ENCODE measurements at regions not wholly inside any gene's neighbourhood (a gene's known extent, or its start where the extent isn't known, plus 50 kb on each side); places are given as distances from the start of the nearest gene placed in this dataset.
"Not testable (repeated sequence)": the region's sequence is repeated elsewhere in the genome, so short reads cannot be mapped to it uniquely, and the experiment has no call there.

GRCh38 chr12:11987901-11988300 is 82.8 kb upstream of the BCL2L14 start:
- intact Hi-C loops (cut with DNase I; ENCODE audit: low total_unique reads) (no loop called here), in situ Hi-C loops (cut with MboI; ENCODE audit: low pct_ligation_motif_present in 1 of 4, low pct_unique_long_range_greater_than_20kb in 1 of 4, low sequenced_read_pairs in 3 of 4) (no loop called here)
- Histone ChIP-seq H3K9me3 (no peaks in the 10 kb centered on the region), H3K27ac (no peak overlapping the region), H3K4me3 (no peak overlapping the region), H3K27me3 (no peaks in the 10 kb centered on the region), H3K36me3 (no peaks in the 10 kb centered on the region), H3K4me1 (no peaks in the 10 kb centered on the region)
- TF ChIP-seq POLR2AphosphoS5 (IDR thresholded peaks at IDR 0.05) (no peak), POLR2A (IDR thresholded peaks at IDR 0.05) (no peak), EP300 (IDR thresholded peaks at IDR 0.05; ENCODE audit: low read depth) (no peak)
- DNase-seq, result no peak
- WGBS, 2 donors (ENCODE audit: low coverage in 1 of 2), result 86% methylated on average over 4 of the region's 4 CpGs; no CpG with 5 or more reads in 1 of the 2 donors

- intact Hi-C loops (cut with DNase I; ENCODE audit: low total_unique reads) (no loop called here), in situ Hi-C loops (cut with MboI; ENCODE audit: low pct_ligation_motif_present in 1 of 4, low pct_unique_long_range_greater_than_20kb in 1 of 4, low sequenced_read_pairs in 3 of 4) (no loop called here)
- H3K9me3 ChIP-seq, result no peaks in the 10 kb centered on the region
- H3K27me3 ChIP-seq, result no peaks in the 10 kb centered on the region
- H3K4me3 ChIP-seq, result no peak overlapping the region
- 77 to 80% methylated on average over 4 of the region's 4 CpGs for WGBS, 2 donors (ENCODE audit: low coverage in 1 of 2)
- TF ChIP-seq CTCF (IDR thresholded peaks at IDR 0.05), result no peak
- TF ChIP-seq EP300 (IDR thresholded peaks at IDR 0.05; ENCODE audit: low read depth), result no peak
- no peak for TF ChIP-seq POLR2A (IDR thresholded peaks at IDR 0.05)
- TF ChIP-seq POLR2AphosphoS5 (IDR thresholded peaks at IDR 0.05), result no peak
- no peaks in the 10 kb centered on the region for H3K4me1 ChIP-seq
- no peak for DNase-seq
- no peaks in the 10 kb centered on the region for H3K36me3 ChIP-seq
- H3K27ac ChIP-seq, result no peak overlapping the region
Observed at GRCh38 chr12:11991604-11992003, 79.1 kb upstream of the BCL2L14 start.

GRCh38 chr12:11992515-11992914 is 78.2 kb upstream of the BCL2L14 start:
- in situ Hi-C loops (cut with MboI; ENCODE audit: low pct_ligation_motif_present in 1 of 4, low pct_unique_long_range_greater_than_20kb in 1 of 4, low sequenced_read_pairs in 3 of 4) (no loop called here), intact Hi-C loops (cut with DNase I; ENCODE audit: low total_unique reads) (no loop called here)
- no peaks in the 10 kb centered on the region for H3K4me1 ChIP-seq
- TF ChIP-seq POLR2A (IDR thresholded peaks at IDR 0.05) (no peak), CTCF (IDR thresholded peaks at IDR 0.05) (no peak), POLR2AphosphoS5 (IDR thresholded peaks at IDR 0.05) (no peak), EP300 (IDR thresholded peaks at IDR 0.05; ENCODE audit: low read depth) (no peak)
- H3K9me3 ChIP-seq, result no peaks in the 10 kb centered on the region
- no peak for DNase-seq
- H3K27me3 ChIP-seq, result no peaks in the 10 kb centered on the region
- 97 to 100% methylated on average over 2 to 3 of the region's 3 CpGs for WGBS, 2 donors (ENCODE audit: low coverage in 1 of 2)
- H3K27ac ChIP-seq, result no peak overlapping the region
- H3K36me3 ChIP-seq, result no peaks in the 10 kb centered on the region
- no peak overlapping the region for H3K4me3 ChIP-seq

- intact Hi-C loops (cut with DNase I; ENCODE audit: low total_unique reads); H3K27ac ChIP-seq; in situ Hi-C loops (cut with MboI; ENCODE audit: low pct_ligation_motif_present in 1 of 4, low pct_unique_long_range_greater_than_20kb in 1 of 4, low sequenced_read_pairs in 3 of 4); H3K36me3 ChIP-seq; H3K4me1 ChIP-seq; H3K9me3 ChIP-seq; DNase-seq; H3K4me3 ChIP-seq; H3K27me3 ChIP-seq: not testable (repeated sequence)
- 77 to 89% methylated on average over 6 to 7 of the region's 7 CpGs for WGBS, 2 donors (ENCODE audit: low coverage in 1 of 2)
Observed at GRCh38 chr12:11998307-11998943, 72.3 kb upstream of the BCL2L14 start.

GRCh38 chr12:11998944-11999315 is 71.8 kb upstream of the BCL2L14 start:
- Histone ChIP-seq H3K4me1 (no peaks in the 10 kb centered on the region), H3K9me3 (no peaks in the 10 kb centered on the region), H3K27ac (no peak overlapping the region), H3K36me3 (no peaks in the 10 kb centered on the region), H3K4me3 (no peak overlapping the region), H3K27me3 (no peaks in the 10 kb centered on the region)
- in situ Hi-C loops (cut with MboI; ENCODE audit: low pct_ligation_motif_present in 1 of 4, low pct_unique_long_range_greater_than_20kb in 1 of 4, low sequenced_read_pairs in 3 of 4), result no loop called here
- intact Hi-C loops (cut with DNase I; ENCODE audit: low total_unique reads), result no loop called here
- TF ChIP-seq CTCF (IDR thresholded peaks at IDR 0.05) (no peak), POLR2A (IDR thresholded peaks at IDR 0.05) (no peak), POLR2AphosphoS5 (IDR thresholded peaks at IDR 0.05) (no peak), EP300 (IDR thresholded peaks at IDR 0.05; ENCODE audit: low read depth) (no peak)
- WGBS, 2 donors (ENCODE audit: low coverage in 1 of 2), result 95% methylated on average over 1 of the region's 1 CpG; no CpG with 5 or more reads in 1 of the 2 donors
- DNase-seq, result no peak
